Motor neuron (in vitro differentiated cells): ENCODE measurements at regions not wholly inside any gene's neighbourhood (a gene's known extent, or its start where the extent isn't known, plus 50 kb on each side); places are given as distances from the start of the nearest gene placed in this dataset.

ENCODE experiments used
- ATAC-seq, 8 experiments: fragments of 200-7000 bp; cut with Tn5 transposase; replicated peaks in 6 of 8; 2 replicates each; pipeline ENCODE4 v1.8.0; 2021; ENCODE audit warnings: mild to moderate bottlenecking in 8 of 8, moderate library complexity in 8 of 8
- H3K27ac ChIP-seq, 2 donors: fragments of 250-450 bp; sonication (Bioruptor Pico); 2 replicates each; pipeline ENCODE4 v1.9.0; 2021; ENCODE audit warnings: antibody characterized with exemption in 2 of 2, mild to moderate bottlenecking in 2 of 2, moderate library complexity in 1 of 2
- H3K4me1 ChIP-seq, 2 donors: fragments of 250-450 bp; sonication (Bioruptor Pico); replicated peaks in 1 of 2; 2 replicates each; pipeline ENCODE4 v1.6.1; 2021; ENCODE audit warnings: antibody characterized with exemption in 2 of 2, mild to moderate bottlenecking in 2 of 2, moderate library complexity in 1 of 2
- H3K4me3 ChIP-seq, 5 donors: fragments of 250-450 bp; sonication (Bioruptor Pico); 2 replicates each; pipeline ENCODE4 v1.9.0; 2021; ENCODE audit warnings: antibody characterized with exemption in 5 of 5, mild to moderate bottlenecking in 5 of 5, moderate library complexity in 4 of 5
- WGBS, 10 experiments: fragments of 450-650 bp; shearing (Covaris generic); methylation state at CpG; one replicate each; pipeline ENCODE4 v1.0.0; 2022; 5-methylcytosine and 5-hydroxymethylcytosine counted together
- in situ Hi-C, 9 experiments: fragments of 400-800 bp; cut with MboI; loops; one replicate each; pipeline ENCODE4 v1.15.0; 2021; ENCODE audit warnings: low sequenced_read_pairs in 9 of 9, low pct_unique_long_range_greater_than_20kb in 2 of 9; ENCODE audit not compliant: unreplicated experiment in 9 of 9

- in situ Hi-C loops = no loop called here
- H3K4me1 ChIP-seq = peaks cover 19 to 36% of the 10 kb centered on the region in 2 donors
- no peak for ATAC-seq
- no peak overlapping the region for H3K4me3 ChIP-seq
- no peak overlapping the region for H3K27ac ChIP-seq
- WGBS, 10 experiments = 67 to 96% (median 92%) methylated on average over 1 to 4 of the region's 4 CpGs
These were observed 140.1 kb downstream of the TOMM20 start for GRCh38 chr1:234988536-234988935.

- H3K4me1 ChIP-seq = peaks cover 19 to 36% of the 10 kb centered on the region in 2 donors
- H3K27ac ChIP-seq = no peak overlapping the region
- ATAC-seq = no peak
- no peak overlapping the region for H3K4me3 ChIP-seq
- in situ Hi-C loops = no loop called here
- WGBS, 10 experiments = 67 to 96% (median 84%) methylated on average over 1 to 2 of the region's 2 CpGs
These were observed 140.5 kb downstream of the TOMM20 start for GRCh38 chr1:234988155-234988517.

GRCh38 chr1:234987415-234988154, 141.1 kb downstream of the TOMM20 start:
- peak overlapping the region in 1 of 2 donors; percentile 26 for H3K27ac ChIP-seq
- 12 to 80% (median 51%) methylated on average over 2 to 14 of the region's 14 CpGs for WGBS, 10 experiments
- in situ Hi-C loops = no loop called here
- peak; percentile 53 to 98 (median 78) for ATAC-seq
- H3K4me3 ChIP-seq = no peak overlapping the region
- H3K4me1 ChIP-seq = peaks cover 19 to 36% of the 10 kb centered on the region in 2 donors

GRCh38 chr1:234986750-234987414, 141.8 kb downstream of the TOMM20 start:
- H3K27ac ChIP-seq = no peak overlapping the region
- no peak overlapping the region for H3K4me3 ChIP-seq
- peak in 1 of 8 experiments; percentile 40 for ATAC-seq
- in situ Hi-C loops = no loop called here
- WGBS, 10 experiments = 20 to 79% (median 56%) methylated on average over 2 to 9 of the region's 9 CpGs; no CpG with 5 or more reads in 1 of the 10 experiments
- H3K4me1 ChIP-seq = peaks cover 19 to 36% of the 10 kb centered on the region in 2 donors

GRCh38 chr1:234985516-234986294, 142.9 kb downstream of the TOMM20 start:
- Histone ChIP-seq H3K4me3 (no peak overlapping the region), H3K4me1 (peaks cover 24 to 41% of the 10 kb centered on the region in 2 donors), H3K27ac (no peak overlapping the region)
- in situ Hi-C loops = no loop called here
- no peak for ATAC-seq
- 67 to 100% (median 86%) methylated on average over 1 to 8 of the region's 10 CpGs; no CpG with 5 or more reads in 3 of the 10 experiments for WGBS, 10 experiments

- peaks cover 28 to 45% of the 10 kb centered on the region in 2 donors for H3K4me1 ChIP-seq
- no peak for ATAC-seq
- in situ Hi-C loops = no loop called here
- no peak overlapping the region for H3K4me3 ChIP-seq
- no peak overlapping the region for H3K27ac ChIP-seq
- WGBS, 10 experiments = 80 to 100% (median 92%) methylated on average over 1 to 7 of the region's 7 CpGs; no CpG with 5 or more reads in 3 of the 10 experiments
These were observed 143.6 kb downstream of the TOMM20 start for GRCh38 chr1:234985007-234985370.

GRCh38 chr1:234983564-234984238, 144.9 kb downstream of the TOMM20 start:
- Histone ChIP-seq H3K27ac (no peak overlapping the region), H3K4me3 (no peak overlapping the region), H3K4me1 (peaks cover 35 to 50% of the 10 kb centered on the region in 2 donors)
- in situ Hi-C loops = no loop called here
- no peak for ATAC-seq
- WGBS, 10 experiments = 75 to 100% (median 87%) methylated on average over 2 to 7 of the region's 7 CpGs

GRCh38 chr1:234981758-234982157, 146.9 kb downstream of the TOMM20 start:
- no peak overlapping the region for H3K27ac ChIP-seq
- H3K4me1 ChIP-seq = peaks cover 41 to 58% of the 10 kb centered on the region in 2 donors
- ATAC-seq = no peak
- H3K4me3 ChIP-seq = no peak overlapping the region
- WGBS, 10 experiments = 50 to 100% (median 100%) methylated on average over 1 to 2 of the region's 2 CpGs; no CpG with 5 or more reads in 4 of the 10 experiments
- in situ Hi-C loops = no loop called here

- Histone ChIP-seq H3K4me3 (no peak overlapping the region), H3K27ac (peak overlapping the region; percentile 10 to 23), H3K4me1 (peaks cover 47 to 62% of the 10 kb centered on the region in 2 donors)
- ATAC-seq = peak in 7 of 8 experiments; percentile 36 to 81 (median 47)
- in situ Hi-C loops = no loop called here
- WGBS, 10 experiments = 0 to 91% (median 76%) methylated on average over 3 to 14 of the region's 18 CpGs; no CpG with 5 or more reads in 2 of the 10 experiments
These were observed 147.8 kb downstream of the TOMM20 start for GRCh38 chr1:234980645-234981396.

GRCh38 chr1:234980291-234980644, 148.4 kb downstream of the TOMM20 start:
- Histone ChIP-seq H3K4me3 (no peak overlapping the region), H3K4me1 (peaks cover 53 to 64% of the 10 kb centered on the region in 2 donors), H3K27ac (no peak overlapping the region)
- 43 to 100% (median 93%) methylated on average over 1 to 6 of the region's 6 CpGs; no CpG with 5 or more reads in 3 of the 10 experiments for WGBS, 10 experiments
- ATAC-seq = peak in 2 of 8 experiments; percentile 10 to 11
- in situ Hi-C loops = no loop called here

GRCh38 chr1:234979296-234980279, 149.0 kb downstream of the TOMM20 start:
- no peak for ATAC-seq
- Histone ChIP-seq H3K4me3 (no peak overlapping the region), H3K27ac (no peak overlapping the region), H3K4me1 (peaks cover 58 to 68% of the 10 kb centered on the region in 2 donors)
- 20 to 91% (median 87%) methylated on average over 1 to 14 of the region's 15 CpGs; no CpG with 5 or more reads in 2 of the 10 experiments for WGBS, 10 experiments
- in situ Hi-C loops = no loop called here
